Pancreas (tissue), 10 donors: ENCODE measurements at regions not wholly inside any gene's neighbourhood (a gene's known extent, or its start where the extent isn't known, plus 50 kb on each side); places are given as distances from the start of the nearest gene placed in this dataset.
A peak's percentile ranks its signal among the peaks of the same experiment; 100 is the strongest.
"Not testable (repeated sequence)": the region's sequence is repeated elsewhere in the genome, so short reads cannot be mapped to it uniquely, and the experiment has no call there.

Source experiments
- ATAC-seq, 4 donors: fragments of 200-7000 bp; cut with Tn5 transposase; one replicate each; pipeline versions ENCODE4 v1.8.0 to v1.9.1; 2020; ENCODE audit warnings: mild to moderate bottlenecking in 4 of 4, moderate library complexity in 4 of 4
- DNase-seq, 6 donors: peaks; one replicate each; pipeline ENCODE4 v3.0.0-alpha.2; 2020
- FAIRE-seq: peaks from 2 replicates; lab custom pipeline; 2012; peaks lifted over from hg19 to GRCh38; lab: Jason Lieb, UNC
- H3K27ac ChIP-seq, 4 donors: fragments of 200-600 bp; sonication (generic); 1 replicate in 3 of 4; 2 replicates in 1 of 4; pipeline versions ENCODE4 v1.5.0 to v1.8.0; 2020
- H3K27me3 ChIP-seq, 4 donors: fragments of 200-600 bp; one replicate each; pipeline ENCODE4 v1.8.0; 2021
- H3K36me3 ChIP-seq, 3 donors: fragments of 200-600 bp; sonication (generic) in 1 of 3; one replicate each; pipeline versions ENCODE4 v1.5.0 to v1.8.0; 2020 to 2021
- H3K4me1 ChIP-seq, 3 donors: fragments of 200-600 bp; one replicate each; pipeline ENCODE4 v1.8.0; 2021
- H3K4me3 ChIP-seq, 4 donors: fragments of 200-600 bp; sonication (generic) in 2 of 4; one replicate each; pipeline versions ENCODE4 v1.5.0 to v1.8.0; 2020 to 2021
- H3K9me3 ChIP-seq, 4 donors: fragments of 200-600 bp; one replicate each; pipeline ENCODE4 v1.8.0; 2021
- WGBS, 2 donors: extraction: QIAGEN DNeasy Blood & Tissue Kit; methylation state at CpG; one replicate each; pipeline ENCODE4 v1.1.7; 2013; 5-methylcytosine and 5-hydroxymethylcytosine counted together
- intact Hi-C, 3 donors: fragments of 100-400 bp; cut with DNase I; formaldehyde crosslinking; loops; one replicate each; pipeline versions ENCODE4 v1.11.1 to v1.14.2; 2022
- TF ChIP-seq, protein P1 (sequence below), 4 donors: fragments of 200-600 bp; sonication (generic) in 3 of 4; IDR thresholded peaks; one replicate each; pipeline versions ENCODE4 v1.5.0 to v1.8.0; 2021; ENCODE audit warnings: antibody characterized with exemption in 4 of 4
- donor health status: healthy with polysubstance abuse.
- donor health status: DM: no; HTN: no; CAD: no; lungs with moderate emphysema.
- donor health status: DM: no; HTN: no; CAD: no.
- donor health status: control.
- donor health status: control.
- donor health status: Bipolar disorder and iron deficiency.
- donor health status: DM: yes; HTN: yes; CAD: no.
- donor health status: DM: no; HTN: no; CAD: no.
- donor health status: DM: no; HTN: no; CAD: no.
- donor health status: DM: yes; HTN: yes; CAD: no.

DNA sequence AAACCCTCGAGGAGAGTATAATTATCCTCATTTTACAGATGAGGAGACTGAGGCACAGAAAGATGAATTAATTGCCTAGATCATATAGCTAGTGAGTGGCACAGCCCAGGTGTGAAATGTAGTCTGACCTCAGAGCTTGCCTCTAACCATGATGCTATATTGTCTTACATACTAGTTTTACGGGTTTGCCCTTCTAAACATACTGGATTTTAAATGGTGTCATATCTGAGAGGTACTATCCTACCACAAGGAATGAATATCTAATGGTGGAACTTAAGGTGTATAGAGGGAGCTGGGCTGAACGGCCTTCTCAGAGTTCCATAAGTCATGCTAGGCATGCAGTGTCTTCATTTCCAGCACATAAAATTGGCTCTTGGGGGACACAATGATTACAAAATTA, 77.9 kb upstream of the EDEM3 start:
- no peaks in the 10 kb centered on the region for H3K27me3 ChIP-seq
- no peak for ATAC-seq
- intact Hi-C loops: no loop called here
- 95 to 96% methylated on average over 3 of the region's 3 CpGs for WGBS, 2 donors
- no peak for DNase-seq
- H3K4me1 ChIP-seq: peaks cover 15 to 17% (median 17%) of the 10 kb centered on the region in 3 donors
- no peak for FAIRE-seq
- no peaks in the 10 kb centered on the region for H3K9me3 ChIP-seq
- H3K36me3 ChIP-seq: peaks cover 0 to 3% (median 0%) of the 10 kb centered on the region in 3 donors
- no peak overlapping the region for H3K4me3 ChIP-seq
- TF ChIP-seq, protein P1, sequence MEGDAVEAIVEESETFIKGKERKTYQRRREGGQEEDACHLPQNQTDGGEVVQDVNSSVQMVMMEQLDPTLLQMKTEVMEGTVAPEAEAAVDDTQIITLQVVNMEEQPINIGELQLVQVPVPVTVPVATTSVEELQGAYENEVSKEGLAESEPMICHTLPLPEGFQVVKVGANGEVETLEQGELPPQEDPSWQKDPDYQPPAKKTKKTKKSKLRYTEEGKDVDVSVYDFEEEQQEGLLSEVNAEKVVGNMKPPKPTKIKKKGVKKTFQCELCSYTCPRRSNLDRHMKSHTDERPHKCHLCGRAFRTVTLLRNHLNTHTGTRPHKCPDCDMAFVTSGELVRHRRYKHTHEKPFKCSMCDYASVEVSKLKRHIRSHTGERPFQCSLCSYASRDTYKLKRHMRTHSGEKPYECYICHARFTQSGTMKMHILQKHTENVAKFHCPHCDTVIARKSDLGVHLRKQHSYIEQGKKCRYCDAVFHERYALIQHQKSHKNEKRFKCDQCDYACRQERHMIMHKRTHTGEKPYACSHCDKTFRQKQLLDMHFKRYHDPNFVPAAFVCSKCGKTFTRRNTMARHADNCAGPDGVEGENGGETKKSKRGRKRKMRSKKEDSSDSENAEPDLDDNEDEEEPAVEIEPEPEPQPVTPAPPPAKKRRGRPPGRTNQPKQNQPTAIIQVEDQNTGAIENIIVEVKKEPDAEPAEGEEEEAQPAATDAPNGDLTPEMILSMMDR (IDR thresholded peaks at IDR 0.05): no peak
- no peak overlapping the region for H3K27ac ChIP-seq

DNA sequence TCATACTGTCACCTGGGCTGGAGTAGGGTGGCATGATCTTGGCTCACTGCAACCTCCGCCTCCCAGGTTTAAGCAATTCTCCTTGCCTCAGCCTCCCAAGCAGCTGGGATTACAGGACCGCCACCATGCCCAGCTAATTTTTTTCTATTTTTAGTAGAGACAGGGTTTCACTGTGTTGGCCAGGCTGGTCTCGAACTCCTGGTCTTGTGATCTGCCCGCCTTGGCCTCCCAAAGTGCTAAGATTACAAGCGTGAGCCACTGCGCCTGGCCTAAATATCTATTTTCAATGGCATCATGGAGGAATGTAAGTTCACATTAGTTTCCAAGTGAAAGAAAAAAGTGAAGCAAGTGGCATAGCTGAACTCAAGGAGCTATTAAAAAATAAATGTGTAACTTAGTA, 74.8 kb upstream of the EDEM3 start:
- ATAC-seq, H3K9me3 ChIP-seq, H3K4me3 ChIP-seq, DNase-seq, H3K36me3 ChIP-seq, FAIRE-seq, intact Hi-C loops, H3K27ac ChIP-seq, H3K27me3 ChIP-seq: not testable (repeated sequence)
- 96 to 98% methylated on average over 6 of the region's 6 CpGs for WGBS, 2 donors
- peaks cover 0 to 22% (median 10%) of the 10 kb centered on the region in 3 donors for H3K4me1 ChIP-seq

DNA sequence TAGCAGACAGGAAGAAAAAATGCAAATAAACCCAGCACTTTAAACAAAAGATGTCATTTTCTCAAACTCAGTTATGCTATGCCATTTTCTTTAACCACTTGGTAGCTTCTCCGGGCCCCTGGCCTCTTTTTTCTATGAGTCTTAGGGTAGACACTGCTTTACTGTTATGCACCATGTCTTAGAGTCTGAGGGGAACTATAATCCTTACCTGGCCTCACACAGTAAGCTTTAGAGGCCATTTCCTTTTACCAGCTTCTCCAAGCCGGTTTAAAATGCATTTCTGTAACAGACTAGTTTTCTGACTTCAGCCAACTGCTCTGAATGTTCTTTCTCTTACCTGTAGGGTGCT, 73.7 kb upstream of the EDEM3 start:
- DNase-seq (no peak), FAIRE-seq (no peak), ATAC-seq (no peak)
- intact Hi-C loops: no loop called here
- H3K9me3 ChIP-seq: no peaks in the 10 kb centered on the region
- H3K36me3 ChIP-seq: peaks cover 0 to 3% (median 0%) of the 10 kb centered on the region in 3 donors
- no peak overlapping the region for H3K4me3 ChIP-seq
- 81 to 83% methylated on average over 2 of the region's 2 CpGs for WGBS, 2 donors
- peaks cover 0 to 30% (median 13%) of the 10 kb centered on the region in 3 donors for H3K4me1 ChIP-seq
- H3K27ac ChIP-seq: no peak overlapping the region
- H3K27me3 ChIP-seq: no peaks in the 10 kb centered on the region
- TF ChIP-seq, protein P1 (IDR thresholded peaks at IDR 0.05): no peak

GRCh38 chr1:184827600-184828368, 73.1 kb upstream of the EDEM3 start:
- Histone ChIP-seq H3K9me3 (no peaks in the 10 kb centered on the region), H3K27me3 (no peaks in the 10 kb centered on the region), H3K27ac (no peak overlapping the region), H3K4me1 (peaks cover 0 to 30% (median 13%) of the 10 kb centered on the region in 3 donors), H3K36me3 (peaks cover 0 to 8% (median 0%) of the 10 kb centered on the region in 3 donors), H3K4me3 (no peak overlapping the region)
- peak in 3 of 4 donors; percentile 18 to 48 (median 25) for ATAC-seq
- intact Hi-C loops: no loop called here
- DNase-seq: no peak
- WGBS, 2 donors: 84 to 90% methylated on average over 8 of the region's 8 CpGs
- no peak for FAIRE-seq
- TF ChIP-seq, protein P1 (IDR thresholded peaks at IDR 0.05): no peak

GRCh38 chr1:184826001-184826400, 71.3 kb upstream of the EDEM3 start:
- TF ChIP-seq, protein P1 (IDR thresholded peaks at IDR 0.05): no peak
- FAIRE-seq: no peak
- Histone ChIP-seq H3K27ac (peak overlapping the region in 2 of 4 donors; percentile 59 to 65), H3K4me1 (peaks cover 0 to 30% (median 13%) of the 10 kb centered on the region in 3 donors), H3K4me3 (no peak overlapping the region), H3K36me3 (peaks cover 0 to 25% (median 0%) of the 10 kb centered on the region in 3 donors), H3K9me3 (no peaks in the 10 kb centered on the region), H3K27me3 (no peaks in the 10 kb centered on the region)
- intact Hi-C loops: no loop called here
- WGBS, 2 donors: 74 to 76% methylated on average over 5 of the region's 5 CpGs
- DNase-seq: no peak
- peak in 2 of 4 donors; percentile 8 to 17 for ATAC-seq
